ENCODE measurements at regions not wholly inside any gene's neighbourhood (a gene's known extent, or its start where the extent isn't known, plus 50 kb on each side); places are given as distances from the start of the nearest gene placed in this dataset.

GRCh38 chr4:62917649-62918048, 1491.6 kb downstream of the TECRL start:
- H3K36me3 ChIP-seq (ENCODE audit: control insufficient read depth in 2 of 3, insufficient read depth in 3 of 3, low read length in 3 of 3): no peaks in the 10 kb centered on the region
- intact Hi-C loops (cut with DNase I): no loop called here
- H3K4me3 ChIP-seq (ENCODE audit: low read length in 3 of 3): no peak overlapping the region
- no peaks in the 10 kb centered on the region for H3K27me3 ChIP-seq (ENCODE audit: control insufficient read depth, insufficient read depth, low read length)
- FAIRE-seq (peak; percentile 27), DNase-seq (no peak)
- no peak overlapping the region for H3K9ac ChIP-seq (ENCODE audit: low read length in 3 of 3)
- H3K9me3 ChIP-seq (ENCODE audit: control insufficient read depth in 2 of 3, insufficient read depth in 1 of 3, low read length in 3 of 3): no peaks in the 10 kb centered on the region
- no peak for TF ChIP-seq CTCF (IDR thresholded peaks at IDR 0.05; ENCODE audit: borderline replicate concordance, extremely low read depth, insufficient read depth)
- no peak overlapping the region for H3K27ac ChIP-seq (ENCODE audit: low read depth in 2 of 2, low read length in 2 of 2)
- no peaks in the 10 kb centered on the region for H3K4me1 ChIP-seq (ENCODE audit: control insufficient read depth in 2 of 3, insufficient read depth in 2 of 3, low read depth in 1 of 3, low read length in 3 of 3)

GRCh38 chr4:62914758-62915157, 1494.5 kb downstream of the TECRL start:
- Histone ChIP-seq H3K36me3 (ENCODE audit: control insufficient read depth in 2 of 3, insufficient read depth in 3 of 3, low read length in 3 of 3) (no peaks in the 10 kb centered on the region), H3K27me3 (ENCODE audit: control insufficient read depth, insufficient read depth, low read length) (no peaks in the 10 kb centered on the region), H3K9ac (ENCODE audit: low read length in 3 of 3) (no peak overlapping the region), H3K4me1 (ENCODE audit: control insufficient read depth in 2 of 3, insufficient read depth in 2 of 3, low read depth in 1 of 3, low read length in 3 of 3) (no peaks in the 10 kb centered on the region), H3K27ac (ENCODE audit: low read depth in 2 of 2, low read length in 2 of 2) (no peak overlapping the region), H3K4me3 (ENCODE audit: low read length in 3 of 3) (no peak overlapping the region), H3K9me3 (ENCODE audit: control insufficient read depth in 2 of 3, insufficient read depth in 1 of 3, low read length in 3 of 3) (no peaks in the 10 kb centered on the region)
- no peak for TF ChIP-seq CTCF (IDR thresholded peaks at IDR 0.05; ENCODE audit: borderline replicate concordance, extremely low read depth, insufficient read depth)
- no peak for DNase-seq
- FAIRE-seq: no peak
- intact Hi-C loops (cut with DNase I): no loop called here

GRCh38 chr4:62913065-62913464, 1496.2 kb downstream of the TECRL start:
- no peaks in the 10 kb centered on the region for H3K9me3 ChIP-seq (ENCODE audit: control insufficient read depth in 2 of 3, insufficient read depth in 1 of 3, low read length in 3 of 3)
- H3K27ac ChIP-seq (ENCODE audit: low read depth in 2 of 2, low read length in 2 of 2): no peak overlapping the region
- FAIRE-seq (no peak), DNase-seq (no peak)
- H3K4me3 ChIP-seq (ENCODE audit: low read length in 3 of 3): no peak overlapping the region
- no peaks in the 10 kb centered on the region for H3K36me3 ChIP-seq (ENCODE audit: control insufficient read depth in 2 of 3, insufficient read depth in 3 of 3, low read length in 3 of 3)
- no peaks in the 10 kb centered on the region for H3K4me1 ChIP-seq (ENCODE audit: control insufficient read depth in 2 of 3, insufficient read depth in 2 of 3, low read depth in 1 of 3, low read length in 3 of 3)
- no peak overlapping the region for H3K9ac ChIP-seq (ENCODE audit: low read length in 3 of 3)
- TF ChIP-seq CTCF (IDR thresholded peaks at IDR 0.05; ENCODE audit: borderline replicate concordance, extremely low read depth, insufficient read depth): no peak
- no peaks in the 10 kb centered on the region for H3K27me3 ChIP-seq (ENCODE audit: control insufficient read depth, insufficient read depth, low read length)
- intact Hi-C loops (cut with DNase I): no loop called here

GRCh38 chr4:62912531-62912930, 1496.7 kb downstream of the TECRL start:
- intact Hi-C loops (cut with DNase I): no loop called here
- no peak for DNase-seq
- FAIRE-seq: no peak

More at GRCh38 chr4:62912531-62912930, 1496.7 kb downstream of the TECRL start:
- Histone ChIP-seq H3K4me3 (ENCODE audit: low read length in 3 of 3) (no peak overlapping the region), H3K27ac (ENCODE audit: low read depth in 2 of 2, low read length in 2 of 2) (no peak overlapping the region), H3K4me1 (ENCODE audit: control insufficient read depth in 2 of 3, insufficient read depth in 2 of 3, low read depth in 1 of 3, low read length in 3 of 3) (no peaks in the 10 kb centered on the region), H3K9me3 (ENCODE audit: control insufficient read depth in 2 of 3, insufficient read depth in 1 of 3, low read length in 3 of 3) (no peaks in the 10 kb centered on the region), H3K27me3 (ENCODE audit: control insufficient read depth, insufficient read depth, low read length) (no peaks in the 10 kb centered on the region), H3K36me3 (ENCODE audit: control insufficient read depth in 2 of 3, insufficient read depth in 3 of 3, low read length in 3 of 3) (no peaks in the 10 kb centered on the region), H3K9ac (ENCODE audit: low read length in 3 of 3) (no peak overlapping the region)
- no peak for TF ChIP-seq CTCF (IDR thresholded peaks at IDR 0.05; ENCODE audit: borderline replicate concordance, extremely low read depth, insufficient read depth)
